D721Med (cell line): ENCODE measurements at regions not wholly inside any gene's neighbourhood (a gene's known extent, or its start where the extent isn't known, plus 50 kb on each side); places are given as distances from the start of the nearest gene placed in this dataset.

ENCODE experiments used
- DNase-seq: peaks from one replicate; pipeline ENCODE4 v3.0.0; 2011; ENCODE audit warnings: low spot score; ENCODE audit not compliant: insufficient read length
- FAIRE-seq: peaks from 2 replicates; lab custom pipeline; 2011; peaks lifted over from hg19 to GRCh38; lab: Jason Lieb, UNC
- TF ChIP-seq, protein P1 (sequence below): IDR thresholded peaks from 2 replicates; pipeline ENCODE4 v1.5.1; 2012; ENCODE audit warnings: mild to moderate bottlenecking, control low read depth; ENCODE audit not compliant: insufficient read depth; ENCODE audit errors: missing control alignments

DNA sequence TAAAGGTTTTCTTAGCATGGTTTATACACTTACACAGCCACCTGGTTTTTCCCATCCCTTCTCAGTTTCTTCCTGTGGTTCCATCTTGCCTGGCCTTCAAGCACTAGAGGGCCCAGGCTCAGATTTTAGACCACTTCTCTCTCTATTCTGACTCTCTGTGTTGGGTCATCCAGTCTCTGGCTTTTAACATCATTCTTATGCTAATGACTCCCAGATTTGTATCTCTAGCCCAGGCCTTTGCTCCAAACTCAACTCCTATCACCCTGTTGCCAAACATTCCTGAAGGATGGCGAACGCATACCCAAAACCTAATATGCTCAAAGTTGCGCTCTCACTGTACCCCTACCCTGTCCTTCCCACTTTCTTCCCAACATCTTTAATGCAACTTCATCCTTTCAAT lies 135.1 kb downstream of the SPATA19 start:
- TF ChIP-seq, protein P1, sequence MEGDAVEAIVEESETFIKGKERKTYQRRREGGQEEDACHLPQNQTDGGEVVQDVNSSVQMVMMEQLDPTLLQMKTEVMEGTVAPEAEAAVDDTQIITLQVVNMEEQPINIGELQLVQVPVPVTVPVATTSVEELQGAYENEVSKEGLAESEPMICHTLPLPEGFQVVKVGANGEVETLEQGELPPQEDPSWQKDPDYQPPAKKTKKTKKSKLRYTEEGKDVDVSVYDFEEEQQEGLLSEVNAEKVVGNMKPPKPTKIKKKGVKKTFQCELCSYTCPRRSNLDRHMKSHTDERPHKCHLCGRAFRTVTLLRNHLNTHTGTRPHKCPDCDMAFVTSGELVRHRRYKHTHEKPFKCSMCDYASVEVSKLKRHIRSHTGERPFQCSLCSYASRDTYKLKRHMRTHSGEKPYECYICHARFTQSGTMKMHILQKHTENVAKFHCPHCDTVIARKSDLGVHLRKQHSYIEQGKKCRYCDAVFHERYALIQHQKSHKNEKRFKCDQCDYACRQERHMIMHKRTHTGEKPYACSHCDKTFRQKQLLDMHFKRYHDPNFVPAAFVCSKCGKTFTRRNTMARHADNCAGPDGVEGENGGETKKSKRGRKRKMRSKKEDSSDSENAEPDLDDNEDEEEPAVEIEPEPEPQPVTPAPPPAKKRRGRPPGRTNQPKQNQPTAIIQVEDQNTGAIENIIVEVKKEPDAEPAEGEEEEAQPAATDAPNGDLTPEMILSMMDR: no peak

DNA sequence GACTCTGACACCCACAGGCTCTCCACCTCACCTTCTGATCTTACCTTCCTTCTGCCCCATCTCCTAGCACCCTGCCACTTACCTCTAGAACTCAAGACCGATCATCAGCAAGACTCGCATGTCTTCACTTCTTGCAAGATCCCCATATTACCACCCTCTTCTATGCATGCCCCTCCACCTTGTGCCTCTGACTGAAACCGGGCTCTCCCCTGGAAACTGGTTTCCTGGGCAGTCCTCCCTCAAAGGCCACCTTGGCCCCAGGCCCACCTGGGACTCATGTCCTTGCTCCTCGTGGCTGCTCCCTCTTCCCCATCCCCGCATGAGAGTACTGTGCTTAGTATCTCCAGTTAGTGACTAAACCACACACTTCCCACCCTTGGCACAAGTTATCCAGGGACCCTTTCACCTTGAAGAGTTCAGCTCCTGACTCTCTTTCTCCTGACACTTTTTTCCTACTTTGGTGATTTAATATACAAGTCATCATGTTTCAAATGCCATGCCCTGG lies 136.7 kb downstream of the SPATA19 start:
- no peak for DNase-seq
- TF ChIP-seq, protein P1: no peak
- FAIRE-seq: no peak

More for the DNA sequence above, 135.1 kb downstream of the SPATA19 start:
- DNase-seq (no peak), FAIRE-seq (no peak)

DNA sequence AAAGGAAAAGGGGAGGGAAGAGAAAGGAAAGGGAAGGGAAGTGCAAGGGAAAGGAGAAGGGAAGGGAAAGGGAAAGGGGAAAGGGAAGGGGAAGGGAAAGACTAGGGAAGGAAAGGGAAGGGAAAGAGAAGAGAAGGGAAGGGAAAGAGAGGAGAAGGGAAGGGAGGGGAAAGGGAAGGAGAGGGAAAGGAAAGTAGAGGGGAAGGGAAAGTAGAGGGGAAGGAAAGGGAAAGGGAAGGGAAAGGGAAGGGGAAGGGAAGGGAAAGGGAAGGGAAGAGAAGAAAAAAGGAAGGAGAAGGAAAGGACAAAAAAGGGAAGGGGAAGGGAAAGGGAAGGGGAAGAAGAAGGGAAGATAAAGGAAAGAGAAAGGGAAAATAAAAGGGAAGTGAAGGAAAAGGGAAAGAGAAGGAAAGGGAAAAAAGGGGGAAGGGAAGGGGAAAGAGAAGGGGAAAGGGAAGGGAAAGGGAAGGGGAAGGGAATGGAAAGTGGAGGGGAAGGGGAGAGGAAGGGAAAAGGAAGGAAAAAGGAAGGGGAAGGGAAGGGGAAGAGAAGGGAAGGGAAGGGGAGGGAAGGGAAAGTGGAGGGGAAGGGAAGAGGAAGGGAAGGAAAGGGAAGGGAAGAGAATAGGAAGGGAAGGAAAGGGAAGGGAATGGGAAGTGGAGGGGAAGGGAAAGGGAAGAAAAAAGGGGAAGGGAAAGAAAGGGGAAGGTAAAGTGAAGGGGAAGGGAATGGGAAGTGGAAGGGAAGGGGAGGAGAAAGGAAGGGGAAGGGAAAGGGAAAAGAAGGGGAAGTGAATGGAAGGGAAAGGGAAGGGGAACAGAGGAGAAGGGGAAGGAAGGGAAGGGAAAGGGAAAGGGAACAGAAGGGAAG lies 138.2 kb downstream of the SPATA19 start:
- DNase-seq (no peak), FAIRE-seq (no peak)
- TF ChIP-seq, protein P1: no peak

DNA sequence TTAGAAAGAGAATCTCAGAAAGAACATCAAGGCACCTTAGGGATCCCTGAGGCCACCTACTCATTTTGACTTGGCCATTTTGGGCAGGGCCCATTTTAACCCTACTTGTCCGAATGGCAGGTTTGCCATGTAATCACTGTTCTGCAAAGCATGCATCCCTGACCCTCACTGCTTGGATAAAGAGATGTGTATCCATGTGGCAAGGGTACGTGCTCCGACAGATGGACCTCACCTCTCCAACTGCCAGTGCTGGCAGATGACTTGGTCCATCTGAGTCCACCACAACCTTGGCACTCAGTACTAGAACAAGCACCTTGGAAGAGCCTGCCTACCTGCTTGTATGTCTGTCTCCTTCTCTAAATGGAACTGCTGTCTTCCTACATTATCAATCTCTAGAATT lies 139.4 kb downstream of the SPATA19 start:
- no peak for FAIRE-seq
- no peak for DNase-seq
- TF ChIP-seq, protein P1: no peak

DNA sequence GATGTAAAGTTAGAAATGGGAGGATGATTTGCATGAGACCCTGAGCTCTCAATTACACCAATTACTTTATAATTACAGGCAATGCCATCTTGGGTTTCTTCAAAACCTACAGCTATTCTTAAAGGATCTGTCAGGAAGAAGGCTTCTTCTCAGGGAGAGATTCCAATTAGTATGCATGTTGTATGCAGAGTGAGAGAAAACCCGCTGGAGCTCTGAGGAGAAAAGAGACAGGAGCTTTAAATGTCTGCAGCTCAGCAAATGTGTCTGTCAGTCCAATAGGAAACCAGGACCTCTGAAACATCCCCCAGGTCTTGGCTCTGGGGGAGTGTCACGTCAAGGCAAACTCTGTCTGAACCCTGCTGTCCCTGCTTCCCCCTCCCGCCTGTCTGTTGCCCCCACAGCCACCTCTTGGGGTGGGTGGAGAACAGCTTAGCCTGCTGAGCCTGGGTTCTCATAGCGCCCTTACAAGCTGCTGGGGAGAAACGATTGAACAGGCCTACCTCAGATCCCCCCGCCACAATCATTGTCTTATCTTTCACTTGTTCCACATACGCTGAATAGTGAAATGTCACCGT lies 140.2 kb downstream of the SPATA19 start:
- FAIRE-seq: no peak
- TF ChIP-seq, protein P1: no peak
- no peak for DNase-seq

DNA sequence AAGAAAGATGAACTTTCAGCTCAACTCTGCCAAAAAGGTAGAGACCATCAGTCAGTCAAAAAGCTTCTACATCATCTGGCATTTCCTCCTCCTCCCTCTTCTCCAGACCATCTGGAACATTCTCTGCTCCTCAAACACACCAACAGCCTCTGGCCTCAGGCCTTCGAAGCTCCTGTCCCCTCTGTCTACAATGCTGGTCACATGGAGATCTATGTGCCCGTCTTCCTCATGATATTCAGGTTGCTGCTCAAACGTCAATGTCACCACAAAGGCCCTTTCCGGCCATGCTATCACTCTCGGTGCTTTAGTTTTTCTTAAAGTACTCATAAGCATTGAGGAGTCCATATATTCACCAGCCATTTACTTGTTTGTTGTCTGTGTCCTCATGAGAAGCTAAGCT lies 146.2 kb downstream of the SPATA19 start:
- TF ChIP-seq, protein P1: no peak
- FAIRE-seq (no peak), DNase-seq (no peak)
